H7 (cell line): ENCODE measurements at regions not wholly inside any gene's neighbourhood (a gene's known extent, or its start where the extent isn't known, plus 50 kb on each side); places are given as distances from the start of the nearest gene placed in this dataset.

ENCODE experiments used
- DNase-seq: peaks from one replicate; pipeline ENCODE4 v3.0.0; 2012
- H3K27me3 ChIP-seq: 2 replicates; pipeline ENCODE4 v1.6.0; 2011; ENCODE audit warnings: mild to moderate bottlenecking, low read length; ENCODE audit not compliant: control insufficient read depth, insufficient read depth
- H3K36me3 ChIP-seq: replicated peaks from 2 replicates; pipeline ENCODE4 v1.5.1; 2011; ENCODE audit warnings: low read length; ENCODE audit not compliant: control insufficient read depth, insufficient read depth
- H3K4me3 ChIP-seq: 2 replicates; pipeline ENCODE4 v1.5.1; 2011; ENCODE audit warnings: low read depth, mild to moderate bottlenecking, control low read depth, low read length, moderate library complexity; ENCODE audit not compliant: insufficient read depth

- DNase-seq = no peak
- Histone ChIP-seq H3K27me3 (no peaks in the 10 kb centered on the region), H3K4me3 (no peak overlapping the region), H3K36me3 (no peaks in the 10 kb centered on the region)
These were observed 728.8 kb downstream of the RERGL start for GRCh38 chr12:17361224-17361623.

DNA sequence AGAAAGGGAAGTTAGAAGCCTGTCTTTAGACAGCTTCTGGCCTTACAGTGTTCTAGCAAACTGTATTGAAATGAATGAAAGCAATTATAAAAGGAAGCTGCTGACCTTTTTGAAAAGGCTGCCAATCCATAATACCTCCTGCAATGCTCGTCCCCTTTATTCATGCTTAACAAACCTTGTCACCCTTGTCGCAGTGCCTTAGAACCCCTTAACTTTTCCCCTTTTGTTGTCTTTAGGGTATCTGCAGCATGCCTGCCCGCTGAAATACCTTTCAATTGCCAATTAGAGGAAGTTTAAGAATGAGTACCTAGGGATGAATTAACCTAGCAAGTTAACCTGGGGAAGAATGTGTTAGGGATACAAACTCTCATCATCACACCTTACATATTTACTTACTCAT is 731.2 kb downstream of the RERGL start:
- H3K27me3 ChIP-seq = no peaks in the 10 kb centered on the region
- no peaks in the 10 kb centered on the region for H3K36me3 ChIP-seq
- no peak overlapping the region for H3K4me3 ChIP-seq
- no peak for DNase-seq

GRCh38 chr12:17357396-17357795 is 732.6 kb downstream of the RERGL start:
- Histone ChIP-seq H3K4me3 (no peak overlapping the region), H3K36me3 (no peaks in the 10 kb centered on the region), H3K27me3 (no peaks in the 10 kb centered on the region)
- DNase-seq = no peak

- Histone ChIP-seq H3K36me3 (no peaks in the 10 kb centered on the region), H3K4me3 (no peak overlapping the region), H3K27me3 (no peaks in the 10 kb centered on the region)
- no peak for DNase-seq
These were observed 737.8 kb downstream of the RERGL start for GRCh38 chr12:17352164-17352563.

DNA sequence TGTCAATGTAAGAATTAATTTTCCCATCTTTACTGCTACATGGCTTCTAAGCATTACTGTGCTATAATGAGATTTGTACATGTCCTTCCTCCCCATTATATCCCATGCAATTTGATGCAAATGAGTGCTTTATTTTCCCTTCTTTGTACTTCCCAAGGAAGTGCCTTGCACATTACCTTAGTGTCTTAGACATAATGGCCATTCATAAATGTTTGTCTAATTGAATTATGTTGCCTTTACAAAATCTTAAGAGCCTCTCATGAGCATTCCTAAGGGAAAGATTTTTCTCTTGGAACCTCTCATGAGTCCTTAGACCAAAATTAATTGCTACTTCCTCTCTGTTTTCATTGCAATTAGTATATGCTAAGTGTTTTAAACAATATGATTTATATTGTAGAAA is 741.7 kb downstream of the RERGL start:
- Histone ChIP-seq H3K36me3 (no peaks in the 10 kb centered on the region), H3K4me3 (no peak overlapping the region), H3K27me3 (no peaks in the 10 kb centered on the region)
- no peak for DNase-seq

DNA sequence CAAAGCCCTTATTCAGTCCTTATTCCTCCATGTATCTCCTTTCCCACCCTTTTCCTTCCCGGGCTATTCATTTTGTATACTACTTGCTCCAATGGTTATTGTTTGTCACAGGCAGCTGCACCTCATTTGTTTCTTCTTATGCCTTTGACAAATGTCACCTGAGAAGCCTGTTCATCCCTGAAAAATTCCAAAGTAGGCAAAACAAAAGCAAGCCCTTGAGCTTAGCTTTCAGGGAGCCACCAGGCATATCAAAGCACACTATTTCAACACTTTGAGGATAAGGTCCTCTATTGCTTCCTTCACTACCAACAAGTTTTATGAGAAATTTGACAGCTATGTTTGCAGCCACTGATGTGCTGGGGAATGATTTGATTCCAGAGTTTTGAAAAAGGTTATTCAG is 738.7 kb upstream of the LMO3 start:
- Histone ChIP-seq H3K27me3 (no peaks in the 10 kb centered on the region), H3K4me3 (no peak overlapping the region), H3K36me3 (no peaks in the 10 kb centered on the region)
- no peak for DNase-seq

- Histone ChIP-seq H3K27me3 (no peaks in the 10 kb centered on the region), H3K4me3 (no peak overlapping the region), H3K36me3 (no peaks in the 10 kb centered on the region)
- DNase-seq = no peak
These were observed 736.5 kb upstream of the LMO3 start for GRCh38 chr12:17342381-17342961.

DNA sequence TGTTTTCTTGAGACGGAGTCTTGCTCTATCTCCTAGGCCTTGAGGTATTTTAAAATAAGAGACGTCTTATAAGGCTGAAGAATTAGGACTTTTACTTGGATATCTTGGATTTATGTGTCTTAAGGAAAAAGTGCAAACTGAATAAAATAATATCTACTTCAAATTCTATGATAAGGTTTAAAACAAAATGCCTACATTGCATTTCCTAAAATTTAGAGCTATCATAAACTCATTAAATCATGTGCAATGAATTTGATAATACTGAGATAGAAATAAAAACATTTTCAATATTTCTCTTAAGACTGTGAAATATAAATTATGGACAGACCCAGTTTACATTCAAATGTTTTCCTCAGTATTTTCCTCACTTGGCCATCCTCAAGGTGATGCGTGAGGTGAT is 729.5 kb upstream of the LMO3 start:
- Histone ChIP-seq H3K27me3 (no peaks in the 10 kb centered on the region), H3K4me3 (no peak overlapping the region), H3K36me3 (no peaks in the 10 kb centered on the region)
- DNase-seq = no peak

GRCh38 chr12:17334784-17335183 is 728.8 kb upstream of the LMO3 start:
- H3K36me3 ChIP-seq = no peaks in the 10 kb centered on the region
- no peak for DNase-seq
- no peak overlapping the region for H3K4me3 ChIP-seq
- no peaks in the 10 kb centered on the region for H3K27me3 ChIP-seq

GRCh38 chr12:17333287-17333686 is 727.3 kb upstream of the LMO3 start:
- Histone ChIP-seq H3K36me3 (no peaks in the 10 kb centered on the region), H3K27me3 (no peaks in the 10 kb centered on the region), H3K4me3 (no peak overlapping the region)
- no peak for DNase-seq

DNA sequence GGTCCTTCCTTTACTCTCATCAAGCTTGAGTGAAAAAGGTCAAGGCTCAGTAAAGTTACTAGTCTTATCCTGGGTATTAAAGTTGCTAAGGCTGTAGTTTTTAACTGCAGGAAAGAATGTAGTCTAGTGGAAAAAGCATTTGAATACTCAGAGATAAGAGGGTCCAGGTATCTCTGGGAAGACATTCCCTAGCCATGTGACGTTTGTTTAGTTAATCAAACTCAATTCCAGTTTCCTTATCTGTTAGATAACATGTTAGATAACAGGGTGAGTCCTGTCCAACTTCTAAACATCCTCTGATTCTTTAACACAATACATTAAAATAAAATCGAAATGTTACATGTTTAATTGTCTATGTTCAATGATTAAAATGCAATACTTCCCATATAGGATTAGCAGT is 720.7 kb upstream of the LMO3 start:
- H3K36me3 ChIP-seq = no peaks in the 10 kb centered on the region
- H3K27me3 ChIP-seq = no peaks in the 10 kb centered on the region
- no peak for DNase-seq
- H3K4me3 ChIP-seq = no peak overlapping the region

GRCh38 chr12:17322090-17322489 is 716.1 kb upstream of the LMO3 start:
- Histone ChIP-seq H3K36me3 (no peaks in the 10 kb centered on the region), H3K27me3 (no peaks in the 10 kb centered on the region), H3K4me3 (no peak overlapping the region)
- no peak for DNase-seq

DNA sequence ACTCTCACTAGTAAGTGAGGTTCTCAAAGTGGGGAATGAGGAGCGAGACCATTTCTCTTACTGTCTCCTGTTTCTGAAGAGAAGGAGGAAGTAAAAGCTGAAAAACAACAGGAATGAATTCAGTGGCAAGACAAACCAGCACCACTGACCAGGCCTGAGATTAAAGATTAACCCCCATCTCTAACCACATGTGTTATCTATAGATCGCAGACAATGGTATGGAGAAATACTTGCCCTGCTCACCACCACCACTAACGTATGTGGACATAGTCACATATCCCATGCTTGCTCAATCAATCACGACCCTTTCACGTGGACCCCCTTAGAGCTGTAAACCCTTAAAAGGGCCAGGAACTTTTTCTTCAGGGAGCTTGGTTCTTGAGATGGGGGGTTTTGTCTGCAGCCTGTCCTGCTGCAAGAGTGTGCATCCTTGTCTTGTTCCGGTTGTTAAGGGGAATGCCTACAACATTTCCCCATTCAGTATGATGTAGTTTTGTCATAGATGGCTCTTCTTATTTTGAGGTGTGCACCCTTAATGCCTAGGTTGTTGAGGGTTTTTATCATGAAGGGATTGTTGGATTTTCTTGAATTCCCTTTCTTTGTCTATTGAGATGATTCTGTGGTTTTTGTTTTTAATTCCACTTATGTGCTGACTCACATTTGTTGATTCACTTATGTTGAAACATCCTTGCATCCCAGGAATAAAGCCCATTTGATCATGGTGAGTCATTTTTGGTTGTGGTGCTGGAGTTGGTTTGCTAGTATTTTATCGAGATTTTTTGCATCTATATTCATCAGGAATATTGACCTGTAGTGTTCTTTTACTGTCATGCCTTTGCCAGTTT is 698.8 kb upstream of the LMO3 start:
- H3K27me3 ChIP-seq = no peaks in the 10 kb centered on the region
- DNase-seq = no peak
- no peaks in the 10 kb centered on the region for H3K36me3 ChIP-seq
- H3K4me3 ChIP-seq = no peak overlapping the region

DNA sequence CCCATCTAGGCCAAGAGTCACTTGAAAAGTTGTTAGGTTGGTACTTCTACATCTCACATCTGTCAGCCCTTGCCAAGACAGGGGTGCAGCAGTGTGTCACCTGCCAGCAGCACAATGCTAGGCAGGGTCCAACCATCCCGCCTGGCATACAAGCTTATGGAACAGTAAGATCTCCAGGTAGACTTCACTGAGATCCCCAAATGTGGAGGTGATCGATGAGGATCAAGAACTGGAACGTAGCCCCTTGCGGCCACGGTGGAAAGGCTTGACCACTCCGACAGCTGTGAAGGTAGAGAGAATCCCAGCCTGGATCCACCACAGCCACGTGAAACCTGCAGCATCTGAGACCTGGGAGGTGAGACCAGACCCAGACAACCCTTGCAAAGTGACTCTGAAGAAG is 696.0 kb upstream of the LMO3 start:
- DNase-seq = no peak
- Histone ChIP-seq H3K4me3 (no peak overlapping the region), H3K36me3 (no peaks in the 10 kb centered on the region), H3K27me3 (no peaks in the 10 kb centered on the region)

DNA sequence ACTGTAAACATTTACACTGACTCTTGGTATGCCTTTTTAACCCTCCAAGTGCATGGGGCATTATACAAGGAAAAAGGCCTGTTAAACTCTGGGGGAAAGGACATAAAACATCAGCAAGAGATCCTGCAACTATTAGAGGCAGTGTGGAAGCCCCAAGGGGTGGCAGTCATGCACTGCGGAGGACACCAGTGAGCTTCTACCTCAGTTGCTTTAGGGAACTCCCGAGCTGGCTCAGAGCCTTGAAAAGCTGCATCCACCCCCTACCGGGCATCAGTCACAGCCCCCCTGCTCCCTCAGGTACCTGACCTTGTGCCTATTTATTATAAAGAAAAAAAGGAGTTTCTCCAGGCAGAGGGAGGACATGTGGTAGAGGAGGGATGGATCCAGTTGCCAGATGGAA is 695.6 kb upstream of the LMO3 start:
- Histone ChIP-seq H3K36me3 (no peaks in the 10 kb centered on the region), H3K4me3 (no peak overlapping the region), H3K27me3 (no peaks in the 10 kb centered on the region)
- peak; percentile 9 for DNase-seq
